ENCODE measurements at regions not wholly inside any gene's neighbourhood (a gene's known extent, or its start where the extent isn't known, plus 50 kb on each side); places are given as distances from the start of the nearest gene placed in this dataset.

DNA sequence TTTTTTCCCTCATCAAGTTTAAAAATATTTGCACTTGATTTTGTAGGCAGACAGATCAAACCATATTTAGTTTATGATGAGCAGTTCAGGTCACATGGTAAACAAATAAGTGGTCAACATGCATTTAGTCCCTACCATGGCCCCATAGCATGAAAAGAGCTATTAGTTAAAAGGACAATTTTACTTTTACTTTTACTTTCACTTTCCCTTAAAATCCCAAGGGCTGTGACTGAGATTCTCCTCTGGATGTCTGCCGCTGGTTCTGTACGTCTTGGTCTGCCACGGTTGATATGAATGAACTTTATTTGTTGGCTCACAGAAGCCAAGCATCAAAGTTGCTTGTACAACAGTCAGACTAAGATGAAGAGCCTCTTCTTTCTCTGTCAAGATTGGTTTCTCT lies 626.2 kb upstream of the CDH7 start:
- no peak for DNase-seq

DNA sequence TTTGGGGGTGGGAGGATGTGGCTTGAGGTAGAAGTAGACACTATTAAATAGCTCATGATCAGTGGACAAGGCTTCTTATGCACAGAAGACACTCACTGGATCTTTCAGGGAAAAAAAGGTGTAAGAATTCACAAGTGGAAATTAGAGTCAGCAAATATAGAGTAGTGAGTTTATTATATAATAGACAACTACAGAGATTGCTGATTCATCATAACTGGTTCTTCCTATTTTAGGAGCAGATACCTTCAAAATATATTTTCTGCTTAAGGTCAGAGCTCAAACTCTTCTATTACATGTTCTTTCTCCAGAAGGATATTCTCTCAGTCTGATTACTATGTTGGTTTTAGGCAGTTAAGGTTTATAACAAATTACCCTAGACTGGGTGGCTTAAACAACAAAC lies 646.9 kb upstream of the CDH7 start:
- DNase-seq: no peak

DNA sequence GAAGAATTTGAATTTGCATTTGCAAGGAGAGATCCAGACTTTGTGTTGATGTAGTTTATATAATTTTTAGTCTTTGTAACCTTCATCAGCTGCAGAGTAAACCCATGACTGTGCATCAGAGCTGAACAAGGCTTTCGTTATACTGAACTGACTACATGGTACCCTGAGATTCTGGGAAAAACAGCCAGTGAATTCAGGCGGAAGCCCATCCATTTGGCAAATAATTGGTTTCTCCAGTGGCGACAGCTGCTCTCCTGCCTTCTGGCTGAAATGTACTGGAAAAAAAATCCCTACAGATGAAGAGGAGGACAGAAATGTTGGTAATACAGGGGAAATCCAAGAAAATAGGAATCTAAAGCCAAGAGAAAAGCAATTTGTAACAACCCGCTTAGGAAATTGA lies 657.5 kb upstream of the CDH7 start:
- DNase-seq: no peak

DNA sequence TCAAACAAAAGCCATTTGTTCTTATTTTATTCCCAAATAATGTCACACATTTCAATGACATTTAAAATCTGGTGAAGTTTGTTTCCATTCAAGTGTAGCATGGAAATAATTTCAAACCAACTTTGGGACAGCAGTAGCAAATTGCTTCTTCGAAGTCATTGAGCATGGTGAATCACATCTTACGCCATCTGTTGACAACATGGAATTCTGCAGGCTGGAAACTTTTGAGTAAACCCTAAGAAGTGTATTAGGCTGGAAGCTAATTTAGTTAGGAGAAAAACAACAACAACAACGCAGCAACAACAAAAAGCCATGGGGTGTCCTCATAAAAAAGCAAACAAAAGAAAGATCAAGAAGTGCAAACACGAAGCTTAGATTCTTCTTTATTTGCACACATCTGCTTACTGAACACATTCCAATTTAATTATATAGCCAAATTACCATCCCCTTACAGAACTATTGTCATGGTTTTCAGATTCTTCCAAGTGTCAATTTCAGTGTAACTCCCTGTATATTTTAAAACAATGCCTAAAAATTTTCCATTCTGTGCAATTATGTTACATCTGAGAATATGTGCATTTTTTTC lies 659.0 kb upstream of the CDH7 start:
- DNase-seq: peak; percentile 30

DNA sequence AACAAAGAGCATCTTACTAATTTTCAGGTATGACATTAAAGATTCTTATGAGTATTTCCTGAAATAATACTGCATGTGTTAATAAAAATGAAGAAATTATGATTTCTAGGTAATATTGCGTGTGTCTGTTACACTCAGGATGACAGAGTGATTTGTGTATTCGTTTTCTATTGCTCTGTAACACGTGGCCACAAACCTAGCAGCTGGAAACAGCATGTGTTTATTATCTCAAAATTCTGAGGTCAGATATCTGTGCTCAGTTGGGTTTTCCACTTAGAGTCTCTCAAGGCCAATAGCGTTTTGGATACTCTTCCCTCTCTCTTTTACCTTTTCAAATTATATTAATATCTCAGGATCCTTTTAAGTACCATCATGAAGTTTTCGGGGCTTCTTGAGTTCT lies 667.9 kb upstream of the CDH7 start:
- DNase-seq: no peak

DNA sequence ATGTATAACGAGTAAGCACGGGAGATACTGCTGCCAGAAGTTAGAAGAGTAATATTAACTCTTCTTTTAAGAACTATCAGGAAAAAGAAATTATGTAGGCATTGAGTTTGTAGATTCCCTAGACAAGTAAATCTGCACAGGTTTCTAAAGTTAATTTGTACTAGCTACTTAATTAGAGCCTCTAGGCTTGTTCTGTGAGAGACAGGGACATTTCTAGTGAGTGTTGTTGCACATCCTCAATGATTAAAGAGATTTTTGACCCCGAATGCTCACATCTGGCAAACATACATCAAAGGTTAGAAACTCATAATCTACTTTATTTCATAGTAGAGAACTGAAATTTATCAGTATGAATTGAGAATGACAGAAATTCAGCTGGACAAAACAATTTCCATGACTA lies 669.0 kb upstream of the CDH7 start:
- no peak for DNase-seq

DNA sequence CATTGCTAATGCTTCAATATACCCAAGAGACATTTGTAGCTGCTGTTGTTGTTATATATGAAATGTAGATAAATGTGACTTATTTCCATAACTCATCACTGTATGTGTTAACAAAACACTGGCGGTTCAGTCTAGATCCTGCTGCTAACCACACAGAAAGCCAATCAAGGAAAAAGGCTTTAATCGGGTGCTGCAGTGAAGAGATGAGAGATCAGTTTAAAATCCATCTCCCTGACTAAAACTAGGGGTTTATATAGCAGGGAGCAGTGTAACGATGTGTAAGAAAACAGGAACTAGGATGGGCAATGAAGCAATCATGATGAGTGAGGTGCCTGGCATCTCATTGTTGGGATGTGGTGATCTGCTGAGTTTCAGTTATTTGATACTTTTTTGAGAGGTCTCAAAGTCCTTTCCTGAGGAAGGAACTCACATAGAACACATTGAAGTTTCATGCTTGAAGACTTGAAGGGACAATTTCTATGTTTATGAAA lies 677.7 kb upstream of the CDH7 start:
- DNase-seq: peak; percentile 0

DNA sequence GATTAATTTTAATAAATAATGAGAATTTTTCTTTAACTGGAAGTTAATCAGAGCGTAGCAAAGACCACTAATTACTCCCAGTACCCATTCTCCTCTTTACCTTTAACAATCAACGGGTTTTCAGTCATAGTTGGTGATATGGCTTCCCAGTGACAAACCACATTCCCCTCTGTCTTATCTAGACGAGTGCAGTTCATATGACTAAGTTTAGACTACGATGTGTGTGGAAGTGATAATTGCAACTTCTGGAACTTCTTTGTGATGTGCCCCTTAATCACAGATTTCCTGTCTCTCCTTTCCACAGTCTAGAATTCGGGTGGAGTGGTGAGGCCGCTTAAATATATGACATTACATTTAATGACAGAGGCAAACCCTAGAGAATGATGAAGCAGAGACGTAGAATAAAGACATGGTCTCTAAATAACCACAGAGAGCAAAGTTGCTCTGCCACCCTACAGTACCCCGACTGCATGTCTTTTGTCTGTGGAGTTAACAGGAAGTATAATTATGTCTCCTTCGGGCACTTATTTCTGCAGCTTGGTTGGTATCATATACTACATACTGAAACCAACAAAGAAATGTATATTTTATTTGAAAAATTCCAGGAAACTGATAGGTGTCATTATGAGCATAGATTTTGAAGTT lies 693.3 kb upstream of the CDH7 start:
- DNase-seq: no peak

DNA sequence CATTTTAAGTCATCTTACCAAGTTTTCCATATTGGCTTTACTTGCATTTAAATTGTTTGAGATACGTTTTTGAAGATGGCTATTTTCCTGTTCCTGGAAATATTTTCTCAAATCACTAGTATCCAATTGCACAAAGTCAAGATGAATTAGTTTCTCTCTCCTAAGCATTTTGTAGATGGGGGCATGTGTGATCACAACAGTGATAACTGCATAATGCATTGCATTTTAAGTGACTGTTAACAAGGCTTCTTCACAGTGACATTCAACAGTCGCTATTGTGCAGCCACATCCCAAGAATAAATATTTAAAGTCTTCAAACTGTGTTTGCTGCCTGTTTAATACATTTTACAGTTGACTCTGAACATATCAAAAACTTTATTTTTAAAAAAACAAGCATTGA lies 694.2 kb upstream of the CDH7 start:
- DNase-seq: no peak

DNA sequence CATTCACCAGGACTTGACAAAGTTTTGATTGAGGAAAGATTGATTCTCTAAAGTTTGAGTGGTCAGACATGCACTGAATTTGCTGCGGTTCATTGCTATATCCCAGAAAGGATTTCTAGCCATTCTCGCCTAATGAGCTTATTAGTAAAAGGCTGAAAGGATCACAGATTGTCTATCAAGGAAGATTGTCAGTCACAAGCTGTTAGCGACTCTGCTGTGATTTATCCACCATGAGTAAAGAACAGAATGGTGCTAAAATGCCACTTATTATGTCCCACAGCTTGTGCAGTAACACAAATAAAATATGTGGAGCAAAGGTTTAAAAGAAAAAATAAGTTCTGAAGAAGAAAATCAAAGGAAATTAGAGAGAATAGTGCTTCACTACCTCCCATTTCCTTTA lies 701.2 kb upstream of the CDH7 start:
- DNase-seq: no peak

DNA sequence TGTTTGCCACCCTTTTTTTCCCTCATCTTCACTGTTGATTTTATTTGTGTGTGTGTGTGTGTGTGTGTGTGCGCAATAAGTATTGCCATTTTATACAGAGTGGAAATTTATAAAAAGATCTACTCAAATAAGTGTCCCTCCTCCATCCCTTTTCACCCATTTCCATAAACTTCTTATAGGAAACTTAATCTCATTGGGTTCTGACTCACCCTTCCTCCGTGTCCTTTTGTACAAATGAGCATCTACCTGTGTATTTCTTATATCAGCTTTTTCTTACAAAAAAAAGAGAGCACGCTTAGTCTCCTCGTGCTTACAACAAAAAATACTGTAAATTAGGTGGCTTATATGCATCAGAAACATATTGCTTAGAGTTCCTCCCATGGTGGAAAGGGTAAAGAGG lies 711.2 kb upstream of the CDH7 start:
- DNase-seq: no peak

DNA sequence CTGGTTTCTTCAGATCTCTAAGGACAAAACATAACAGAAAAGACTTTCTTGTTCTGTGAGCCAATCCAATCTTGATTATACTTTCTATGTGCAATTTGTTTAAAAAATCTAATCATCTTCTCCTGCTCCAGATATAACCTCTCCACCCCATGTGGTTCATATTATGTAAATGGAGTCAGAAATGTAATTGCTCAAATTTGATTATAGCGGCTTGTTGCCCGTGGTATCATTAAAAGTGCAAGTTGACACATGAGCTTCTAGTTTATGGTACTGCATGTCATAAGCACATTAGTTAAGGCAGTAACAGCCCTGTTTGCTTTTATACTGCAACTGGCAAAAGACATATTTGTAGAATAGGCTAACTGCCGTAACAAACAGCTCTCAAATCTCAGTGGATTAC lies 715.1 kb upstream of the CDH7 start:
- DNase-seq: no peak

DNA sequence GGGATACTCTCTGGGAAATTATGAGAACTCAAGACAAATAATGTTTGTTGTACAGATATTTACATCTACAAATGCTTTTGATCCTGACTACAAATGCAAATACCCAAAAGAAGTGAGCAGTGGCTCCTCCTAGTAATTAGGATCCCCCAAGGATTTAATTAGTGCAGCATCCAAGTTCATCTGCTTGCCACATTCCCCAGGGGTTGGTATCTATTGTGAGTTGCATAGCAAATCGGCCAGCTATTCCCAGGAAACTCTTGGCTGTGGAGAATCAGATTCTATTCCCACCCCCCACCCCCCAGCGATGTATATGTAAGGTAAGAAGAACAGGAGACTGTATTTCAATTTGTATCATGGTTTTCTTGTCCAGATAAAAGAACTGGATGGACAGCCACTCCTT lies 725.1 kb upstream of the CDH7 start:
- no peak for DNase-seq

DNA sequence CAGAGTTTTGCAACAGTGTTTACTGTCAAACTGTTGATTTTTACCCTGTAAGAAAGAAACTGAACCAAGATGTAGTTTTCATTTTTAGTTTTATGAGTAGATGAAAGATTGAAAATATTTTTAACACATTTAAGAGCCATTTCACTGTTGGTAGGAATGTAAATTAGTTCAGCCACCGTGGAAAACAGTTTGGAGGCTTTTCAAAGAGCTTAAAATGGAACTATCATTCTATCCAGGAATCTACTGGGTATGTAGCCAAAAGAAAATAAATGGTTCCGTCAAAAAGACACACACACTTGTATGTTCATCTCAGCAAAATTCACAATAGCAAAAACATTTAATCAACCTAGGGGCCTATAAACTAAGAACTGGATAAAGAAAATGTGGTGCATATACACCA lies 729.8 kb upstream of the CDH7 start:
- no peak for DNase-seq

DNA sequence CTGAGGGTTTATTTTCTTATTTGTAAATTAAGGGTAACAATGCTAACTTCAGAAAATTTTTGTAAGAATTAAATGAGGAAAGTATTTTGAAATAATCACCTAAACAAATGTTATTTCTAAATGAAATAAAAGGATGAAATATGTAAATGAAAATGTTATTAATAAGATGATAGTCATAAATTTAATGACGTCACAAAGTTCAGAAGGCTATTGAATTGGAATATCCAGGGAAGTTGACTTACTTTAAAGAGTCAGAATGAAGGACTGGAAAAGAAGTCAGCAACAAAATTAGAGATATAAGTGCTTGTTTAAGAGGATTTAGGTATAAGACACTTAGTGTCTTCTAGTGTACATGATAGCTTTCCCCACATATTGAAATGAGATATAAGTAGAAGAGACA lies 732.6 kb upstream of the CDH7 start:
- DNase-seq: no peak

DNA sequence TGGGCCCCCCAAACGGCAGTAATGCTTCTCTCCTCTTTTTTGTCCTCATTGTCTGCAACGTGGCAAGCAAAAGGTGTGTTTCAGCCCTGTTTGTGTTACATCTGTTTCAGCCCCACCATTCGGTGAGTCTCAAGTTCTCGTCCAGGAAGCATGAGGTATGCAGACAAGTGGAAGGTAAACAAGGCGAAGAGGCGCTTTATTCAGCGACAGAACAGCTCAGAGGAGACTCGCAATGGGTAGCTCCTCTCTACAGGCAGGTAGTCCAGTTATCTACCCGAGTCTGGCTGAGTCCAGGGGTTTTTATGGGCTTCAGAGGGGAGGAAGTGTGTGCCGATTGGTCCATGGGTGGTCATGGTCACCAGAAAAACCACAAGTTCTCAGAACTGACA lies 733.4 kb upstream of the CDH7 start:
- no peak for DNase-seq

DNA sequence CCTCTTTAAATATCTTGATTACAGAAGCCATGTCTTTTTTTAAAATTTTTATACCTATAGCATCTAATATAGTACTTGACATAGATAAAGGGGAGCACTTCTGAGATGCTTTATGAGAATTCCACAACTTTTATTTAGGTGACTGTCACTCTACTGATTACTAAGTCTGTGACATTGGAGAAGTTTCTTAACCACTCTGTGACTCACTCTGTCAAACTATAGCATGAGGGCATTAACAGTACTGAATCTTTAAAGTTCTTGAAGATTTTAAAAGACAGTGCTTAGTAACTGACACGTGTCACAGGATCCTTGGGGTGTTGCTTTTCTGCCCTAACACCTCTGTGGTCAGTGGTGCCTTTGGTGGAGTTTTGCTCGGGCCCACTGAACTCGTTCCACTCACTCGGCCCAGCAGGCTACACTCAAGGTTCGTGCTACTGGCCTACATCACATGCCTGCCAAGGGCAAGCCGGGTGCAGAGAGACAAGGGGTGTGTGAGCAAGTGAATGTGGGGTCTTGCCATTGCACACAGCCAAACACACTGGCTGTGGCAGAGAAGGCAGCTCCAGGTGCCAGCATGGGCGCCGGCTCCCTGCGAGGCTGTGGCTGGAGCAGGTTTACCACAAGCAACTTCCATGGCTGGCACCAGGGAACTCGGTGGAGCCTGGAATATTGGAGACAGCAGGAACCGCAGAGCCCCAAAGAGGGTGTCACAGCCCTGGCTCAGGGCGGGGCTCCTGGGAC lies 734.0 kb upstream of the CDH7 start:
- DNase-seq: no peak

DNA sequence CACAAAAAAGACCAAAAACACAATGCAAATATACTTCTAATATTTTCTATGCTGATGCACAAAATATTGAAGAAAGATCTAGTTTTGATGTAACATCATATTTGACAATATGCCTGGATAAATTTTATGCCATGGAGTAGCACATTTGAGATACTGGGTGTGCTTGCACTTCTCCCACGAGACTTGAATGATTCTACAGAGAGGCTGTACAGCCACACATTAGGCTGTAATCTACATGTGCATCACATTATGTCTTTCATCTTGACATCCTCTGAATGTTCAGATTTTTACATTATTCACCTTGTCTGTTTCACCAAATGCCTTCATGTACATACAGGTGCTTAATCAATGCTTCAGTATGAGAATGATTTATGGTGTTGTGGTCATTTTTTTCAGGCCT lies 756.4 kb upstream of the CDH7 start:
- DNase-seq: no peak

DNA sequence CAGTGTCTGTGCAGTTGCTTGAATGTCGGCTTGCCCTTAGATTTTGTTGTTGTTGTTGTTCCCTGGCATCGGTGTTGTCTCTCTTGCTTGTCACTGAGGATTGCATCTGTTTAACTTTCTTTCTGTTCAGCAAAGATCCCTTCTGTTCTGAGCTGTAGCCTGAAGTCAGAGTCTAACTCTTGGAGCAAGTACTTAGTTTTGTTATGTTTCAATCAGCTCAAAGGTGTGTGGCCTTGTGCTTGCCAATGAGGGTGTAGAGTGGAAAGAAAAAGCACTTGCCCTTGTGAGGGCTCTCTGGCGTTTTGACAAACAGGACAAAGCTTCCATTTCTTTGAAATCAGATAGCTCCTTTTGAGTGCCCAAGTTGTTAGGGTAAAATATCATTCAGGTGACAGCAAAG lies 757.1 kb upstream of the CDH7 start:
- no peak for DNase-seq

DNA sequence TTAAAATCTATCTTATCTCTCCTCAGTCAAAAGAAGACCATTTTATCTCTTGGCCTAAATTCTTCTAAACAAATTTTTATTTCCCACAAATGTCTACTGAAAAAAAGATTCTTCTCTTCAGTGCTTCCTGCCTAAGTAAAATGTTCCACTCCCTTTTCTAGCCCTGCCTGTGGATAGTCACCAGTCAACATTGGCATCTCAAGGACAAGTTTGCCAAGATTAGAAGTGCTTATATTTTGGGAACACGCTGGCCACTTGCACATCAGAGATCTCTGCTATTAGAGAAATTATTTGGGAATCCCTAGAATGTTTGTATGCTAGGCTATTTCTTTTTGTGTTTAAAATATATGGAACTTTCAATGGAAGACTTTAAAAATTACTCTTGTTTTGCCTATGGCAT lies 758.2 kb upstream of the CDH7 start:
- DNase-seq: no peak

DNA sequence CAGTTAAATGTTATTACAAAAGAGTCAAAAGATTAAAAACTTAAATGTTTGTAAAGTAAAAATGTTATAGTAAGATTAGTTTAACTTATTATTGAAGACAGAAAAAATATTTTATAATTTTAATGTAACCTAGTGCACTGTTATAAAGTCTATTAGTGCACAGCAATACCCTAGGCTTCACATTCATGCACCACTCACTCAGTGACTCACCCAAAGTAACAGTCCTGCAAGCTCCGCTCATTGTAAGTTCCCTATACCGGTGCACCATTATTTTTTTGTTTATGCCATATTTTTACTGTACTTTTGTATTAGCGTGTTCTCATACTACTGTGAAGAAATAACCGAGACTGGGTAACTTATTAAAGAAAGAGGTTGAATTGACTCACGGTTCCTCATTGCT lies 759.7 kb upstream of the CDH7 start:
- no peak for DNase-seq

DNA sequence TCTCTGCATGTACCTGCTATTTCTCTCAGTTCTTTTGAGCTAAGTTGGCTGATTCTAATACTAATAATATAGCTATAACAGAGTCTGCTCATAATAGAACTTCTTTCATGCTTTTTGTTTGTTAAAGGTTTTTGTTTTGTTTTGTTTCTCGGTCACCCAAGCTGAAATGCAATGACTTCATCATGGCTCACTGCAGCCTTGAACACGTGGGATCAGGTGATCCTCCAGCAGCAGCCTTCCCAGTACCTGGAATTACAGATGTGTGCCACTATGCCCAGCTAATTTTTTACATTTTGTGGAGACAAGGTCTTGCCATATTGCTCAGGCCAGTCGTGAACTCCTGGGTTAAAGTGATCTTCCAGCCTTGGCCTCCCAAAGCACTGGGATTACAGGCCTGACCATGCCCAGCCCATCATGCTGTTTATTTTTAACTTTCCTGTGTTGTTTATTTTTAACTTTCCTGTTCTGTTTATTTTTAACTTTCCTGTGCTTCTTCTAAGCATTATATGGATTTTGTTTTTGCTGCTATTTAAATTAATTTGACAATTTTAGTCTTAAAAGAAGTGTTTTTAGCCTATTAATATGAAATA lies 763.8 kb upstream of the CDH7 start:
- DNase-seq: no peak

DNA sequence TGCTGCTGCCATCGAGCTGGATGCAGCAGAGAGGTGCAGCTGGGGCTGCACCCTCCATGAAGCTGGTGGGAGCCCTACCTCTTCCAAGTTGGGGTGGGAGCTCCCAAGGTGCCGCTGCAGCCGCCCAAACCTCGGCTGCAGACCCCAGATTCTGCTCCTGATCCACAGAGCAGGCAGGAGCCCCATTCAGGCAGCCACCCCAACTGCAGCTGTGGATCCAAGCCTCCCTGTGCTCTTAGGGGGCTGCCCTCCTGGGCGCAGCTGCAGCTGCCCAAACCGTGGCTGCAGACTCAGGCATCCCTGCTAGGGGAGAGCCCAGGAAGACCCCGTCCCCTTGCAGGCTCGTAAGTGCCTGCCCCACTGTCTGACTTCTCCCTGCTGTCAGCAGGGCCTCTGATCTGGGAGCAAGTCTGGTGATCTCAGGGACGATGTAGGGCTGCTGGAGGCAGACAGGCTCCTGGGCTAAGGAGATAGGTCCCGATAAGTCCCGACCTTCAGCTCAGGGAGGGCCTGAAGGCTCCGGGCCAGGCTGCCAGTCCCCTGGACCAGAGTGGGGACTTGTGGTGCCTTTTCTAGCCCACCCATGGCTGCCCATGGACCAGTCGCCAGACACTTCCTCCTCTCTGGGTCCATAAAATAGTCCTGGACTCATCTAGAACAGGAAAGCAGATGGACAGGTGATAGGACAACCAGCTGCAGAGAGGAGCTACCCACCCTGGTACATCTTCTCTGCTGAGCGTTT lies 767.1 kb upstream of the CDH7 start:
- DNase-seq: no peak

All from fibroblast of skin of right quadriceps (primary cell).